ENCODE measurements at regions not wholly inside any gene's neighbourhood (a gene's known extent, or its start where the extent isn't known, plus 50 kb on each side); places are given as distances from the start of the nearest gene placed in this dataset.
"Not testable (repeated sequence)": the region's sequence is repeated elsewhere in the genome, so short reads cannot be mapped to it uniquely, and the experiment has no call there.

- TF ChIP-seq CTCF, POLR2A (IDR thresholded peaks at IDR 0.05): not testable (repeated sequence)
These were observed 205.9 kb downstream of the TMA16 start for GRCh38 chr4:163700383-163700782.
